Suprapubic skin (tissue), 4 donors: ENCODE measurements at regions not wholly inside any gene's neighbourhood (a gene's known extent, or its start where the extent isn't known, plus 50 kb on each side); places are given as distances from the start of the nearest gene placed in this dataset.

ENCODE experiments used
- DNase-seq, 2 donors: peaks; one replicate each; pipeline ENCODE4 v3.0.0-alpha.2; 2019; ENCODE audit warnings: low spot score in 2 of 2
- H3K27ac ChIP-seq: fragments of 200-600 bp; sonication (generic); one replicate; pipeline ENCODE4 v1.5.1; 2019
- H3K27me3 ChIP-seq: fragments of 200-600 bp; sonication (generic); one replicate; pipeline ENCODE4 v1.5.1; 2019
- H3K36me3 ChIP-seq: fragments of 200-600 bp; sonication (generic); one replicate; pipeline ENCODE4 v1.5.1; 2019
- H3K4me1 ChIP-seq: fragments of 200-600 bp; sonication (generic); one replicate; pipeline ENCODE4 v1.5.1; 2019
- H3K4me3 ChIP-seq: fragments of 200-600 bp; sonication (generic); one replicate; pipeline ENCODE4 v1.5.1; 2019; ENCODE audit warnings: mild to moderate bottlenecking
- H3K9me3 ChIP-seq: fragments of 200-600 bp; sonication (generic); one replicate; pipeline ENCODE4 v1.5.1; 2019
- EP300 ChIP-seq: sonication (generic); formaldehyde crosslinking; IDR thresholded peaks from one replicate; pipeline ENCODE4 v1.6.1; 2017; ENCODE audit warnings: antibody characterized with exemption
- POLR2A ChIP-seq, 2 donors: fragments of 450-650 bp; IDR thresholded peaks; one replicate each; pipeline ENCODE4 v1.6.1; 2017; ENCODE audit warnings: antibody characterized with exemption in 2 of 2, mild to moderate bottlenecking in 2 of 2, moderate library complexity in 2 of 2
- POLR2AphosphoS5 ChIP-seq, 3 donors: sonication (generic); formaldehyde crosslinking; IDR thresholded peaks; one replicate each; pipeline ENCODE4 v1.6.1; 2017; ENCODE audit warnings: antibody characterized with exemption in 3 of 3
- WGBS: methylation state at CpG from one replicate; pipeline ENCODE4 v1.1.5; 2018; 5-methylcytosine and 5-hydroxymethylcytosine counted together
- TF ChIP-seq, protein P1 (sequence below), 2 donors: fragments of 200-600 bp in 1 of 2; fragments of 450-650 bp in 1 of 2; sonication (generic) in 1 of 2; IDR thresholded peaks; one replicate each; pipeline ENCODE4 v1.5.1; 2016 to 2019; ENCODE audit warnings: antibody characterized with exemption in 2 of 2, mild to moderate bottlenecking in 1 of 2, moderate library complexity in 1 of 2

- Histone ChIP-seq H3K4me1 (no peaks in the 10 kb centered on the region), H3K4me3 (no peak overlapping the region), H3K36me3 (no peaks in the 10 kb centered on the region), H3K27ac (no peak overlapping the region), H3K27me3 (peaks cover 4% of the 10 kb centered on the region), H3K9me3 (no peaks in the 10 kb centered on the region)
- 83% methylated on average over 5 of the region's 5 CpGs for WGBS
- DNase-seq: no peak
- TF ChIP-seq POLR2AphosphoS5 (IDR thresholded peaks at IDR 0.05) (no peak), EP300 (no peak), POLR2A (IDR thresholded peaks at IDR 0.05) (no peak)
- TF ChIP-seq, protein P1, sequence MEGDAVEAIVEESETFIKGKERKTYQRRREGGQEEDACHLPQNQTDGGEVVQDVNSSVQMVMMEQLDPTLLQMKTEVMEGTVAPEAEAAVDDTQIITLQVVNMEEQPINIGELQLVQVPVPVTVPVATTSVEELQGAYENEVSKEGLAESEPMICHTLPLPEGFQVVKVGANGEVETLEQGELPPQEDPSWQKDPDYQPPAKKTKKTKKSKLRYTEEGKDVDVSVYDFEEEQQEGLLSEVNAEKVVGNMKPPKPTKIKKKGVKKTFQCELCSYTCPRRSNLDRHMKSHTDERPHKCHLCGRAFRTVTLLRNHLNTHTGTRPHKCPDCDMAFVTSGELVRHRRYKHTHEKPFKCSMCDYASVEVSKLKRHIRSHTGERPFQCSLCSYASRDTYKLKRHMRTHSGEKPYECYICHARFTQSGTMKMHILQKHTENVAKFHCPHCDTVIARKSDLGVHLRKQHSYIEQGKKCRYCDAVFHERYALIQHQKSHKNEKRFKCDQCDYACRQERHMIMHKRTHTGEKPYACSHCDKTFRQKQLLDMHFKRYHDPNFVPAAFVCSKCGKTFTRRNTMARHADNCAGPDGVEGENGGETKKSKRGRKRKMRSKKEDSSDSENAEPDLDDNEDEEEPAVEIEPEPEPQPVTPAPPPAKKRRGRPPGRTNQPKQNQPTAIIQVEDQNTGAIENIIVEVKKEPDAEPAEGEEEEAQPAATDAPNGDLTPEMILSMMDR (IDR thresholded peaks at IDR 0.05): no peak
These were observed 91.0 kb upstream of the GNAQ start for GRCh38 chr9:78122631-78123030.

DNA sequence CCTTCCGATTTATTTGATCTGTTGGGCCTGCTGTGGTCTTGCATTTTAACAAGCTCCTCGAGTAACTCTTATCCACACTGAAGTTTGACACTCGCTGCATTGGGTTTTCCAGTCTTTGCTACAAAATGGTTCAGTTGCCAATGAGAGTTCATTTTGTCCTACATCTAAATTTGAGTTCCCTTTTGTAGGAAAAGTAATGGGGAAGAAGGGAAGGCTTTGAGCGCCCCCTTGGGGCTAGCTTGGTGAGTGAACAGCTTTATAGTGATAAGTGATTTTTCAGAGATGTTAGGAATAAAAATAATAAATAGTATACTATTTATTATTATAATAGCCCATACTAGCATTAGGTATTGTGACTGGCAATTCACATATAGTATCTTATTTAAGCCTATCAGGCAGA is 89.9 kb upstream of the GNAQ start:
- 51% methylated on average over 4 of the region's 4 CpGs for WGBS
- Histone ChIP-seq H3K9me3 (no peaks in the 10 kb centered on the region), H3K4me3 (no peak overlapping the region), H3K36me3 (no peaks in the 10 kb centered on the region), H3K27me3 (peaks cover 4% of the 10 kb centered on the region), H3K4me1 (no peaks in the 10 kb centered on the region), H3K27ac (no peak overlapping the region)
- TF ChIP-seq POLR2AphosphoS5 (IDR thresholded peaks at IDR 0.05): no peak
- TF ChIP-seq, protein P1 (IDR thresholded peaks at IDR 0.05): peak; percentile 12 to 59
- peak in 1 of 2 donors; percentile 61 for DNase-seq

- Histone ChIP-seq H3K36me3 (no peaks in the 10 kb centered on the region), H3K9me3 (no peaks in the 10 kb centered on the region), H3K27me3 (no peaks in the 10 kb centered on the region), H3K4me3 (no peak overlapping the region), H3K4me1 (no peaks in the 10 kb centered on the region), H3K27ac (no peak overlapping the region)
- WGBS: 36% methylated on average over 2 of the region's 2 CpGs
- no peak for DNase-seq
- TF ChIP-seq, protein P1 (IDR thresholded peaks at IDR 0.05): no peak
- no peak for TF ChIP-seq POLR2A (IDR thresholded peaks at IDR 0.05)
- no peak for TF ChIP-seq POLR2AphosphoS5 (IDR thresholded peaks at IDR 0.05)
- no peak for TF ChIP-seq EP300
These were observed 87.3 kb upstream of the GNAQ start for GRCh38 chr9:78118742-78119473.

GRCh38 chr9:78115073-78115472 is 83.5 kb upstream of the GNAQ start:
- Histone ChIP-seq H3K4me1 (no peaks in the 10 kb centered on the region), H3K27me3 (no peaks in the 10 kb centered on the region), H3K36me3 (no peaks in the 10 kb centered on the region), H3K27ac (no peak overlapping the region), H3K9me3 (no peaks in the 10 kb centered on the region), H3K4me3 (no peak overlapping the region)
- no peak for DNase-seq
- WGBS: 88% methylated on average over 1 of the region's 1 CpG
- no peak for TF ChIP-seq POLR2A (IDR thresholded peaks at IDR 0.05)
- TF ChIP-seq, protein P1 (IDR thresholded peaks at IDR 0.05): no peak
- no peak for TF ChIP-seq EP300
- TF ChIP-seq POLR2AphosphoS5 (IDR thresholded peaks at IDR 0.05): no peak

GRCh38 chr9:78114581-78114980 is 83.0 kb upstream of the GNAQ start:
- no peaks in the 10 kb centered on the region for H3K4me1 ChIP-seq
- WGBS: 60% methylated on average over 4 of the region's 4 CpGs
- no peak overlapping the region for H3K4me3 ChIP-seq
- H3K36me3 ChIP-seq: no peaks in the 10 kb centered on the region
- no peak overlapping the region for H3K27ac ChIP-seq
- H3K27me3 ChIP-seq: no peaks in the 10 kb centered on the region
- H3K9me3 ChIP-seq: no peaks in the 10 kb centered on the region
- DNase-seq: no peak
- TF ChIP-seq POLR2A (IDR thresholded peaks at IDR 0.05) (no peak), POLR2AphosphoS5 (IDR thresholded peaks at IDR 0.05) (no peak), EP300 (no peak)
- TF ChIP-seq, protein P1 (IDR thresholded peaks at IDR 0.05): no peak
